ENCODE measurements at regions not wholly inside any gene's neighbourhood (a gene's known extent, or its start where the extent isn't known, plus 50 kb on each side); places are given as distances from the start of the nearest gene placed in this dataset.

GRCh38 chr5:124072570-124072969, 560.6 kb downstream of the CSNK1G3 start:
- Histone ChIP-seq H3K9me3 (no peaks in the 10 kb centered on the region), H3K36me3 (no peaks in the 10 kb centered on the region), H3K4me3 (no peak overlapping the region), H3K27me3 (replicated peaks; ENCODE audit: insufficient read depth) (no peaks in the 10 kb centered on the region), H3K4me1 (ENCODE audit: control insufficient read depth in 1 of 2, low read depth in 2 of 2) (no peaks in the 10 kb centered on the region), H3K27ac (no peak overlapping the region)
- DNase-seq (ENCODE audit: low spot score), result no peak
- ATAC-seq (ENCODE audit: insufficient number of reproducible peaks, low FRiP score, low read depth), result no peak
- TF ChIP-seq, protein P1, sequence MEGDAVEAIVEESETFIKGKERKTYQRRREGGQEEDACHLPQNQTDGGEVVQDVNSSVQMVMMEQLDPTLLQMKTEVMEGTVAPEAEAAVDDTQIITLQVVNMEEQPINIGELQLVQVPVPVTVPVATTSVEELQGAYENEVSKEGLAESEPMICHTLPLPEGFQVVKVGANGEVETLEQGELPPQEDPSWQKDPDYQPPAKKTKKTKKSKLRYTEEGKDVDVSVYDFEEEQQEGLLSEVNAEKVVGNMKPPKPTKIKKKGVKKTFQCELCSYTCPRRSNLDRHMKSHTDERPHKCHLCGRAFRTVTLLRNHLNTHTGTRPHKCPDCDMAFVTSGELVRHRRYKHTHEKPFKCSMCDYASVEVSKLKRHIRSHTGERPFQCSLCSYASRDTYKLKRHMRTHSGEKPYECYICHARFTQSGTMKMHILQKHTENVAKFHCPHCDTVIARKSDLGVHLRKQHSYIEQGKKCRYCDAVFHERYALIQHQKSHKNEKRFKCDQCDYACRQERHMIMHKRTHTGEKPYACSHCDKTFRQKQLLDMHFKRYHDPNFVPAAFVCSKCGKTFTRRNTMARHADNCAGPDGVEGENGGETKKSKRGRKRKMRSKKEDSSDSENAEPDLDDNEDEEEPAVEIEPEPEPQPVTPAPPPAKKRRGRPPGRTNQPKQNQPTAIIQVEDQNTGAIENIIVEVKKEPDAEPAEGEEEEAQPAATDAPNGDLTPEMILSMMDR (IDR thresholded peaks at IDR 0.05), result no peak

DNA sequence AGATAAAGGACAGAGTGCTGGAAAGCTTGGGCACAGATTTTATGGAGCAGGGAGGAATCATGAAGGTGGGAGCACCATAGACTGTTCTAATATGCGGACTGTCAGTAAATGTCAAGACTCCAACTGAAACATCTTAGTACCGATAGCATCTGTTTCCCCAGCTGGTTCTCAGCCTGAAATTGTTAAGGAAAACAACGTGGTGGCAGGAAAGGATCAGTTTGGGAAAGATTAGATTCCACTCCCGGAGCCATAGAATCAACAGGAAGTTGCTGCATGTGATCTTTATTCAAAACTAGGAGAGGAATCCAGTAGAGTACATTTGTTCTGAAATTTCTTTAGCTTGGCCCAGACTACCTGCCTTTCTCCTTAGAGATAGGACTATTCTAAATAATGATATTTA, 559.1 kb downstream of the CSNK1G3 start:
- H3K27me3 ChIP-seq (replicated peaks; ENCODE audit: insufficient read depth), result no peaks in the 10 kb centered on the region
- no peaks in the 10 kb centered on the region for H3K4me1 ChIP-seq (ENCODE audit: control insufficient read depth in 1 of 2, low read depth in 2 of 2)
- no peak for ATAC-seq (ENCODE audit: insufficient number of reproducible peaks, low FRiP score, low read depth)
- no peaks in the 10 kb centered on the region for H3K9me3 ChIP-seq
- no peak for DNase-seq (ENCODE audit: low spot score)
- no peaks in the 10 kb centered on the region for H3K36me3 ChIP-seq
- TF ChIP-seq, protein P1 (IDR thresholded peaks at IDR 0.05), result no peak
- H3K4me3 ChIP-seq, result no peak overlapping the region
- H3K27ac ChIP-seq, result no peak overlapping the region

DNA sequence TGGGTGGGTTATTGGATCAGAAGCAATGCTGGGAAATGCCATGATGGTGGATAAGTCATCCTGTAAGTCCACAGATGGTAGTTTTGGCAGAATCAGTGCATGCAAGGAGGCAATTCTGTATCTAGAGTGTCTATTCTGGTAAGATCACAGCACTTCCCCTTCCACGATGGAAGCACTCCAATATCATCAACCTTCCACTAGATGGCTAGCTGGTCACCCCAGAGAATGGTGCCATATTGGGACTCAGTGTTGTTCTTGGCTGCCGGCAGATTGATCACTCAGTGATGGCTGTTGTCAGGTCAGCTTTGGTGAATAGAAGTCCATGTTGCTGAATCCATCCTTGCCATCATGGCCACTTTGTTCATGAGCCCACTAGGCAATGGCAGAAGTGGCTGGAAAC, 553.5 kb downstream of the CSNK1G3 start:
- no peak overlapping the region for H3K4me3 ChIP-seq
- no peaks in the 10 kb centered on the region for H3K36me3 ChIP-seq
- ATAC-seq (ENCODE audit: insufficient number of reproducible peaks, low FRiP score, low read depth), result no peak
- H3K27me3 ChIP-seq (replicated peaks; ENCODE audit: insufficient read depth), result no peaks in the 10 kb centered on the region
- no peak overlapping the region for H3K27ac ChIP-seq
- TF ChIP-seq, protein P1 (IDR thresholded peaks at IDR 0.05), result no peak
- H3K9me3 ChIP-seq, result no peaks in the 10 kb centered on the region
- H3K4me1 ChIP-seq (ENCODE audit: control insufficient read depth in 1 of 2, low read depth in 2 of 2), result peaks cover 0 to 15% of the 10 kb centered on the region in 2 donors
- DNase-seq (ENCODE audit: low spot score), result no peak

DNA sequence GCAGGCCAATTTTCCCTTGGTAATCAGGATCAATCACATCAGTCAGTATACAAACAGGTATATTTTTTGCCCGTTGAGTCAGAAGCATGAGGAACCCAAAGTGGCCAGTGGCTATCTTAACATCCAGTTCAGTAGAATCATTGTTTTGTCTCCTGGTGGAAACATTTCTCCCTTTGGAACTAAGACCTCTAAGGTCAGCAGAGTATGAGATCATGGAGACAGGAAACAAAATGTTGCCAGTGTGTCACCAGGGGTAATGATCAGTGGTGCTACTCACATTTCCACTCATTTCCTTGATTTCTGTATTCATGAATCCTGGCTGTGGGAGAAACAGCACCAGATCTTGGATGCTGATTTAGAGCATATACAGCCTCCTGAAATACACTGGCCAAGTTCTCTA, 553.0 kb downstream of the CSNK1G3 start:
- Histone ChIP-seq H3K9me3 (no peaks in the 10 kb centered on the region), H3K36me3 (no peaks in the 10 kb centered on the region), H3K4me3 (no peak overlapping the region), H3K27ac (no peak overlapping the region), H3K4me1 (ENCODE audit: control insufficient read depth in 1 of 2, low read depth in 2 of 2) (peaks cover 3 to 21% of the 10 kb centered on the region in 2 donors), H3K27me3 (replicated peaks; ENCODE audit: insufficient read depth) (no peaks in the 10 kb centered on the region)
- DNase-seq (ENCODE audit: low spot score), result no peak
- ATAC-seq (ENCODE audit: insufficient number of reproducible peaks, low FRiP score, low read depth), result no peak
- TF ChIP-seq, protein P1 (IDR thresholded peaks at IDR 0.05), result no peak

- Histone ChIP-seq H3K27ac (no peak overlapping the region), H3K4me1 (ENCODE audit: control insufficient read depth in 1 of 2, low read depth in 2 of 2) (peaks cover 9 to 38% of the 10 kb centered on the region in 2 donors), H3K9me3 (no peaks in the 10 kb centered on the region), H3K4me3 (no peak overlapping the region), H3K27me3 (replicated peaks; ENCODE audit: insufficient read depth) (no peaks in the 10 kb centered on the region), H3K36me3 (no peaks in the 10 kb centered on the region)
- no peak for DNase-seq (ENCODE audit: low spot score)
- TF ChIP-seq, protein P1 (IDR thresholded peaks at IDR 0.05), result no peak
- ATAC-seq (ENCODE audit: insufficient number of reproducible peaks, low FRiP score, low read depth), result no peak
Observed at GRCh38 chr5:124061663-124062062, 549.7 kb downstream of the CSNK1G3 start.

All from thoracic aorta (tissue), 2 donors.